Progenitor cell of endocrine pancreas (in vitro differentiated cells): ENCODE measurements at regions not wholly inside any gene's neighbourhood (a gene's known extent, or its start where the extent isn't known, plus 50 kb on each side); places are given as distances from the start of the nearest gene placed in this dataset.

Experiments
- DNase-seq: peaks from one replicate; pipeline ENCODE4 v3.0.0; 2021; ENCODE audit warnings: low spot score; ENCODE audit not compliant: unreplicated experiment
- H3K27ac Mint-ChIP-seq: 2 replicates; pipeline ENCODE4 v1.8.0; 2021; ENCODE audit warnings: mild to moderate bottlenecking, moderate library complexity, mixed read lengths
- H3K27me3 Mint-ChIP-seq: 2 replicates; pipeline ENCODE4 v1.8.0; 2021; ENCODE audit warnings: mixed read lengths
- H3K36me3 Mint-ChIP-seq: 2 replicates; pipeline ENCODE4 v1.8.0; 2022; ENCODE audit warnings: mixed read lengths; ENCODE audit not compliant: insufficient read depth
- H3K4me1 Mint-ChIP-seq: 2 replicates; pipeline ENCODE4 v1.8.0; 2021; ENCODE audit warnings: low read depth, mixed read lengths
- H3K4me3 Mint-ChIP-seq: 2 replicates; pipeline ENCODE4 v1.8.0; 2021; ENCODE audit warnings: low read depth, mild to moderate bottlenecking, moderate library complexity, mixed read lengths
- H3K9me3 Mint-ChIP-seq: 2 replicates; pipeline ENCODE4 v1.8.0; 2021; ENCODE audit warnings: low read depth, mixed read lengths
- TF ChIP-seq, protein P1 (sequence below): fragments of 200-600 bp; sonication (generic); IDR thresholded peaks from one replicate; pipeline ENCODE4 v1.5.0; 2021; ENCODE audit warnings: antibody characterized with exemption, mild to moderate bottlenecking; ENCODE audit not compliant: unreplicated experiment

GRCh38 chr6:119543332-119543731 lies 193.8 kb upstream of the MAN1A1 start:
- H3K9me3 Mint-ChIP-seq, result no peaks in the 10 kb centered on the region
- H3K27ac Mint-ChIP-seq, result no peak overlapping the region
- no peak for DNase-seq
- peaks cover 10% of the 10 kb centered on the region for H3K27me3 Mint-ChIP-seq
- no peaks in the 10 kb centered on the region for H3K36me3 Mint-ChIP-seq
- H3K4me3 Mint-ChIP-seq, result no peak overlapping the region
- H3K4me1 Mint-ChIP-seq, result peaks cover 8% of the 10 kb centered on the region
- TF ChIP-seq, protein P1, sequence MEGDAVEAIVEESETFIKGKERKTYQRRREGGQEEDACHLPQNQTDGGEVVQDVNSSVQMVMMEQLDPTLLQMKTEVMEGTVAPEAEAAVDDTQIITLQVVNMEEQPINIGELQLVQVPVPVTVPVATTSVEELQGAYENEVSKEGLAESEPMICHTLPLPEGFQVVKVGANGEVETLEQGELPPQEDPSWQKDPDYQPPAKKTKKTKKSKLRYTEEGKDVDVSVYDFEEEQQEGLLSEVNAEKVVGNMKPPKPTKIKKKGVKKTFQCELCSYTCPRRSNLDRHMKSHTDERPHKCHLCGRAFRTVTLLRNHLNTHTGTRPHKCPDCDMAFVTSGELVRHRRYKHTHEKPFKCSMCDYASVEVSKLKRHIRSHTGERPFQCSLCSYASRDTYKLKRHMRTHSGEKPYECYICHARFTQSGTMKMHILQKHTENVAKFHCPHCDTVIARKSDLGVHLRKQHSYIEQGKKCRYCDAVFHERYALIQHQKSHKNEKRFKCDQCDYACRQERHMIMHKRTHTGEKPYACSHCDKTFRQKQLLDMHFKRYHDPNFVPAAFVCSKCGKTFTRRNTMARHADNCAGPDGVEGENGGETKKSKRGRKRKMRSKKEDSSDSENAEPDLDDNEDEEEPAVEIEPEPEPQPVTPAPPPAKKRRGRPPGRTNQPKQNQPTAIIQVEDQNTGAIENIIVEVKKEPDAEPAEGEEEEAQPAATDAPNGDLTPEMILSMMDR, result no peak

DNA sequence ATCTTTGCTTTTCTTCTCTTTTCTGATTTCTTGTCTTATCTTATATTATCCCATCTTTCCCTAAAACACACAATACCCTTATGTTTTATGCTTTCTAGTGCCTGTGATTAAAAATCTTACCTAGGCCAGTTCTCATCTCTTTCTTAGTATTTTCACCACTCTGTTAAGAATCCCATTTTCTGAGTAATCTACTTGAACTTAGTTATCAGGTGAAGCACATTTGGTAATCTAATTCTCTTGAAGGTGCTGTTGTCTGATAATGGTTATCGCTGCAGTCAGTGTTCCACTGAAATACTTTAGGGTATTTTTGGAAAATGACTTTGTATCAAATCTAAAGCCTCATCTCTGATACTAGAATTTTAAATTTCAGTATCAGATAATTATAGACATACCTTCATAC lies 192.5 kb upstream of the MAN1A1 start:
- Mint-ChIP-seq H3K4me1 (peaks cover 8% of the 10 kb centered on the region), H3K9me3 (no peaks in the 10 kb centered on the region), H3K27me3 (peaks cover 10% of the 10 kb centered on the region), H3K4me3 (no peak overlapping the region), H3K27ac (no peak overlapping the region), H3K36me3 (no peaks in the 10 kb centered on the region)
- no peak for DNase-seq
- TF ChIP-seq, protein P1, result no peak

- TF ChIP-seq, protein P1, result no peak
- no peak overlapping the region for H3K4me3 Mint-ChIP-seq
- H3K27me3 Mint-ChIP-seq, result peaks cover 10% of the 10 kb centered on the region
- no peak for DNase-seq
- no peak overlapping the region for H3K27ac Mint-ChIP-seq
- no peaks in the 10 kb centered on the region for H3K9me3 Mint-ChIP-seq
- H3K4me1 Mint-ChIP-seq, result peaks cover 8% of the 10 kb centered on the region
- no peaks in the 10 kb centered on the region for H3K36me3 Mint-ChIP-seq
Measured at GRCh38 chr6:119541132-119541905, 191.8 kb upstream of the MAN1A1 start.

- no peak for DNase-seq
- TF ChIP-seq, protein P1, result no peak
- peaks cover 10% of the 10 kb centered on the region for H3K27me3 Mint-ChIP-seq
- H3K4me1 Mint-ChIP-seq, result peaks cover 8% of the 10 kb centered on the region
- H3K4me3 Mint-ChIP-seq, result no peak overlapping the region
- no peak overlapping the region for H3K27ac Mint-ChIP-seq
- no peaks in the 10 kb centered on the region for H3K36me3 Mint-ChIP-seq
- H3K9me3 Mint-ChIP-seq, result no peaks in the 10 kb centered on the region
Measured at GRCh38 chr6:119540417-119540816, 190.9 kb upstream of the MAN1A1 start.

- Mint-ChIP-seq H3K27ac (no peak overlapping the region), H3K4me3 (no peak overlapping the region), H3K36me3 (no peaks in the 10 kb centered on the region), H3K27me3 (peaks cover 10% of the 10 kb centered on the region), H3K9me3 (no peaks in the 10 kb centered on the region), H3K4me1 (peaks cover 8% of the 10 kb centered on the region)
- TF ChIP-seq, protein P1, result no peak
- DNase-seq, result no peak
Measured at GRCh38 chr6:119539066-119539746, 189.6 kb upstream of the MAN1A1 start.
